ENCODE measurements at regions not wholly inside any gene's neighbourhood (a gene's known extent, or its start where the extent isn't known, plus 50 kb on each side); places are given as distances from the start of the nearest gene placed in this dataset.

- DNase-seq (ENCODE audit: extremely low spot score, insufficient read length, low read depth) (no peak), FAIRE-seq (no peak)
Observed at GRCh38 chr10:71060476-71061426, 151.6 kb upstream of the UNC5B start.

- DNase-seq (ENCODE audit: extremely low spot score, insufficient read length, low read depth) (no peak), FAIRE-seq (no peak)
Observed at GRCh38 chr10:71061472-71061871, 150.9 kb upstream of the UNC5B start.

GRCh38 chr10:71062156-71062555 is 150.2 kb upstream of the UNC5B start:
- no peak for FAIRE-seq
- DNase-seq (ENCODE audit: extremely low spot score, insufficient read length, low read depth) = no peak

DNA sequence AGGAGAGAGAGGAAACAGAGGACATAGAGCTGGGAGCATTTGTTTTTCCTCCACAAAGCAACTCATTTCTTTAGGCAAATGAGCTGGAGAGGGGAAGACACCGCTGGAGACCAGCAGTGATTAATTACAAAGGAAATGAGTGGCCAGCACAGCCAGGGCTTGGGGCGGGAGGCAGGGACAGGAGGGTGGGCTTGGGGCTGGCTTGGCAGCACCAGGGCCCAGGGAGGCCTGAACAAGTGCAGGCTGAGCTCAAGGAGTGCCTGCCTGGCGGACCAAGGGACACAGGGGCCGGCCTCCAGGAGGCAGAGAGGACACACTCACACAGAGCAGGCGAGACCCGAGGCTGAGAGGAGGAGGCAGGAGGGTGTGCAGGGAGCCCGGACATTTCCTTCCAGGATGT is 149.0 kb upstream of the UNC5B start:
- FAIRE-seq = no peak
- no peak for DNase-seq (ENCODE audit: extremely low spot score, insufficient read length, low read depth)

GRCh38 chr10:71064413-71065118 is 147.8 kb upstream of the UNC5B start:
- DNase-seq (ENCODE audit: extremely low spot score, insufficient read length, low read depth) (no peak), FAIRE-seq (no peak)

DNA sequence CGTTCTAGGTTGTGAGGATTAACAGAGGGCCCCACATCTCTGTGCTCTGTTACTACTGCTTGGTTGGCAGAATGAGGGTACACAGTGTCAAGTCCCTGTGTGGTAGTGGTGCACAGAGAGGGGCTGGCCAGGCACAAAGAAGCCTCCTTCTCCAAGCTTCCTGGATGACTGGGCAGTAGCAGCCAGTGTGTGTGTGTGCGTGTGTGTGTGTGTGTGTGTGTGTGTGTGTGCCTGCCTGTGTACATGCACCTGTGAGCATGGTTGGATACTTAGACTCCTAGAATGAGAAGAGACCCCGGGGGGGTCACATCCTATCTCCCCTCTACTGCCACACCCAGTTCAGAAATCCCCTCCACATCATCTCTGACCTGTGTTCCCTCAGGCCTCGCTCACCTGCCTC is 146.7 kb upstream of the UNC5B start:
- DNase-seq (ENCODE audit: extremely low spot score, insufficient read length, low read depth) (no peak), FAIRE-seq (no peak)

DNA sequence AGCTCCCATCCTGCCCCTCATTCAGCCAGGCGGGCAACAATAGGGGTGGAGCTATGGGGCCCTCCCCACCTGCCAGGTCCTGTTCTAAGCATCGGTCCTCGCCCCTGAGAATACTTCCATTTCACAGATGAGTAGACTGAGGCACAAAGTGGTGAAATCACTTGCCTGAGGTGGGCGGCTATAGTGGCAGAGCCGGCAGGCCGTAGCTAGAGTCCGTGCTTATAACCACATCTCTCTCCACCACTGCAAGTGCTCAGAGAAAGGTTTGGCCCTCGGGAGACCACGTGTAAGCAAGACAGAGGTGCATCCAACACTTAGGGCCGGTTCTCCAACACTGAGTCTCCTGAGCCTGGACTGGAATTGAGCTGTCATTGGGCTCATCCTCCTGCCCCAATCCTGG is 145.8 kb upstream of the UNC5B start:
- DNase-seq (ENCODE audit: extremely low spot score, insufficient read length, low read depth) = no peak
- no peak for FAIRE-seq

GRCh38 chr10:71067098-71067740 is 145.2 kb upstream of the UNC5B start:
- DNase-seq (ENCODE audit: extremely low spot score, insufficient read length, low read depth) (no peak), FAIRE-seq (no peak)

DNA sequence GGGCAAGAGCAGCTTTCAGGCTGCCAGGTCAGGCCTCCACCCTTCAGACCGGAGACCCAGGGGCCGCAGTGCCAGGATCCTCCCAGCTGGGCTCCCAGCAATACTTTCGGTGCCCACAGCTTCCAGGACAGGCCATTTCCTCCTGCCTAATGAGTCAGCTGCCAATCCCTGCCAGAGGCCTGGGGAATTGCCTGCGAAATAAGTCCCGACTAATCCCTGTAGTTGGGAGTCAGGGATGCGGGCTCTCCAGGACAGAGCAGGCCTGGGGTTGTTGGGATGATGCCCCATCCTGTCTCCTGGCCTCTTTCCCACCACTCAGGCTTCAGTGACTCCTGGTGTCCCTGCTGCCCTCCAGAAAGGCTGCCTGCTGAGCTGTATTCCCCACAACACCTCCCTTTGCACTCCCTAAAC is 143.5 kb upstream of the UNC5B start:
- DNase-seq (ENCODE audit: extremely low spot score, insufficient read length, low read depth) = no peak
- no peak for FAIRE-seq

- FAIRE-seq (no peak), DNase-seq (ENCODE audit: extremely low spot score, insufficient read length, low read depth) (no peak)
Observed at GRCh38 chr10:71069909-71070666, 142.3 kb upstream of the UNC5B start.

DNA sequence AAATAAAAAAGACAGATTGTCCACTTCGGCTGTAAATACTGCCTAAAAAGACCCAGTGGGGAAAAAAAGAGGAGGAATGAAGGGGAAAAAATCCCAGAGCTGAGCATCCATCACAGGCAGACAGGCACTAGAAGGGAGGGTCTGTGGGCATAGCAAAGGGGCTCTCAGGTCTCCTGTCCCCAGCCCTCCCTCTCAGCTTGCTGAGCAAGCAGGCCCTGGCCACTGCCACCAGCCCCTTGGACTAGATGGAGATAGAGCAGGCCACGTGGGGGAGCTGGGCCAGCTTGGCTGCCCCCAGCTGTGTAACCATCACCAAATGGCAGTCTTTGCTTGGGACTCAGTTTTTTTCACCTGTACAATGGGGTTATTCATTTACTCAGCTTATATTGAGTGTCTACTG is 141.6 kb upstream of the UNC5B start:
- DNase-seq (ENCODE audit: extremely low spot score, insufficient read length, low read depth) = no peak
- no peak for FAIRE-seq

- DNase-seq (ENCODE audit: extremely low spot score, insufficient read length, low read depth) = no peak
- FAIRE-seq = no peak
Observed at GRCh38 chr10:71072131-71072822, 140.1 kb upstream of the UNC5B start.

- DNase-seq (ENCODE audit: extremely low spot score, insufficient read length, low read depth) (no peak), FAIRE-seq (no peak)
Observed at GRCh38 chr10:71072823-71073210, 139.6 kb upstream of the UNC5B start.

GRCh38 chr10:71073451-71074175 is 138.8 kb upstream of the UNC5B start:
- FAIRE-seq = no peak
- no peak for DNase-seq (ENCODE audit: extremely low spot score, insufficient read length, low read depth)

DNA sequence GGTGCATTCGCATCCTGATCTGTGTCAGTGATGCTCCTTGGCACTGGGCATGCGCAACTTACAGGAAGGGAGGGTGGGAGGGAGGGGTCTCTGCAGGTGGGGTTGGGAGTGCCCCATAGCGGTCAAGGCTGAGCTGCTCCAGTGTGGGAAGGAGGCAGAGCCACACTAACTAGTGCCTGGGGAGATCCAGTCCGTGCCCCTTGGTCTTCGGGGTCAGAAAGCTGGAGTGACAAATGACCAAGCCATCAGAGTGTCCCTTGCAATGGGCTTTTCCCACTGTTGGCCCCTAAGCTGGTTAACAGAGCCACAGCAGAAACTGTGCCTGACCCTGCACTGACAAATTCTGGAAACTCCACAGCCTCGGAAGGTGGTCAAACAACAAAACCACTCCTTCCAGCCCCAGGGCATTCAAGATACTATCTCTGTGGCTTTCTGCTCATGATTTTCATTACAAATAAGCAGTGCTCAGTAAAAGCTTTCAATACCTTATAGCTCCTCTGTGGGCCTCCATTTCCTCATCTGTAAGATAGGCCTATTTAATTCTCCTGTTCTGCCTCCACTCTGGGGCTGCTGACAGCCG is 138.1 kb upstream of the UNC5B start:
- FAIRE-seq = no peak
- DNase-seq (ENCODE audit: extremely low spot score, insufficient read length, low read depth) = no peak

DNA sequence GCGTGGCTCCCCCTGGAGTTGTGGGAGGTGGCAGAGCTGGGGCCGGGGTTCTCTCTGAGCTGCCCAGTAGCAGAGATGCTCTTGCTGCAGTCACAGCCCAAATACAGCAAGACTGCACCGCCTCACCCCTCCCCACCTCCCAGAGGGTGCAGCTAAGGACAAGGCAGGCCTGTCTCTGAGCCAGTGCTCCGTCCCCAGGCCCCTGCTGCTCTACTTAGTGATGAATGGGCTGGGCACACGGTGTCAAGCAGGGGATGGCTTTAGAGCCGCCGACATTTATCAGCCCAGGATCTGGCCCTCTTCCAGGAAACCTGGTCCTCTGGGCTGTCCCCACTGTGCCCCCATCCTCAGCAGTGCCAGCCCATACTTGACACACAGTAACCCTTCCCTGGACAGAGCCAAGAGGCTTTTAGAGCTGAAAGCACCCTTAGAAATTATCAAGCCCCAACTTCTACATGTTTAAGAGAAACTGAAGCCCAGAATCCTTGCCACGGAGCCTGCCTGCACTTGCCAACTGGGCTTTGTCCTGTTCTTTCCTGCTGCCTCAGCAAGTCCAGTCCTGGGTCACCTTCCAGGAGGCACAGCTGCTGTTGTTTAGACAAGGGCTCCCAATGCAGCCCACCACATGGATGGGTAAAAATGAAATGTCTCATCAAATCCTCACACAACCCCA is 137.1 kb upstream of the UNC5B start:
- no peak for FAIRE-seq

DNA sequence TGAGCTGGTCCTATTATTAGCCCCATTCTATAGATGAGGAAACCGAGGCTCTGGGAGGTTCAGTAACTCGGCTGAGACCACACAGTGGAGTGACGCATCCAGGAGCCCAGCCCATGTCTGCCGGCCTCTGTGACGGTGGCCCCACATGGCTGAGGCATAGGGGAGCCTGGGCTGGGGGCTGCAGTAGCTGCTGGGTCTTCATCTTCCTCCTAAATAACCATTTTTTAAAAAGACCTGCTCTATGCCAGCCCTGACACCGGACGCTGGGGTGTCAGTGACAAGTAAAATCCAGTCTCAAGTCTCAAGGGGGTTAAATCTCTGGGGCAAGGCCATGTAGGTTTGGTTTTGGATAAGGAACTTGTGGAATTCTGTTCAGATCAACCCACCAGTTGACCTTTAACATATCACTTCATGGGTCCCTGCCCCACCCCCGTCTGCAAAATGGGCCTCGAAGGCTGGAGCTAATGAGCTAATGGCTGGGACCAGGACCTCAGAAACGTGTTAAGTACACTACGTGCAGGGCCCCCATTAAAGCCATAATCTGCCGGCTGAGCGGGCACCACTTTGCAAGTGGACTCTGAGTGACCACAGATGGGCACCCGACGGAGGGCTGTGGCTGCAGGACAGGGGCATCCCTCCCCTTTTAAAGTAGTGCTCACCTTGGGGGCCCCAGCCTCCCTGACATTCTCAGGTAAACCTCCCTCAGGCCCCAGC is 136.5 kb upstream of the UNC5B start:
- DNase-seq (ENCODE audit: extremely low spot score, insufficient read length, low read depth) = no peak
- FAIRE-seq = no peak

More for the DNA sequence above, 137.1 kb upstream of the UNC5B start:
- DNase-seq (ENCODE audit: extremely low spot score, insufficient read length, low read depth) = no peak
